T-helper 2 cell treated with Interferon-gamma antibody and Interleukin-4, amounts not matched to agents 100 ng/mL and 5 ng/mL, for 36 hours (primary cell): ENCODE measurements at regions not wholly inside any gene's neighbourhood (a gene's known extent, or its start where the extent isn't known, plus 50 kb on each side); places are given as distances from the start of the nearest gene placed in this dataset.

Experiments
- intact Hi-C: fragments of 100-400 bp; cut with micrococcal nuclease; formaldehyde crosslinking; loops from one replicate; pipeline ENCODE4 v1.15.1; 2023

DNA sequence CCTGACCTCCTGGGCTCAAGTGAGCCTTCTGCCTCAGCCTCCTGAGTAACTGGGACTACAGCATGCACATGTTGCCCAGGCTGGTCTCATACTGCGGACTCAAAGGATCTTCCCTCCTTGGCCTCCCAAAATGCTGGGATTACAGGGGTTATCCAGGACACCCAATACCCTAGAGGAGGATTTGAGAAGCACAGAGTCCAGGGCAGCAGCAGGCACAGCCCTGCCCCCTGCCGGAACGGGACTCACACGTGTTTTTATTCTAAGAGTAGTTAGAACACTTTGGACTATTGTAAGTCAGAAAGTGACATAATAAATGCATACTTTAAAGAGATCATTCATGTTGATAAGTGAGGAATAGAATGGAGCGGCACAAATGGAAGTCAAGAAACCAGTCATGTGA lies 80.2 kb downstream of the C6orf118 start:
- intact Hi-C loops, result no loop called here

DNA sequence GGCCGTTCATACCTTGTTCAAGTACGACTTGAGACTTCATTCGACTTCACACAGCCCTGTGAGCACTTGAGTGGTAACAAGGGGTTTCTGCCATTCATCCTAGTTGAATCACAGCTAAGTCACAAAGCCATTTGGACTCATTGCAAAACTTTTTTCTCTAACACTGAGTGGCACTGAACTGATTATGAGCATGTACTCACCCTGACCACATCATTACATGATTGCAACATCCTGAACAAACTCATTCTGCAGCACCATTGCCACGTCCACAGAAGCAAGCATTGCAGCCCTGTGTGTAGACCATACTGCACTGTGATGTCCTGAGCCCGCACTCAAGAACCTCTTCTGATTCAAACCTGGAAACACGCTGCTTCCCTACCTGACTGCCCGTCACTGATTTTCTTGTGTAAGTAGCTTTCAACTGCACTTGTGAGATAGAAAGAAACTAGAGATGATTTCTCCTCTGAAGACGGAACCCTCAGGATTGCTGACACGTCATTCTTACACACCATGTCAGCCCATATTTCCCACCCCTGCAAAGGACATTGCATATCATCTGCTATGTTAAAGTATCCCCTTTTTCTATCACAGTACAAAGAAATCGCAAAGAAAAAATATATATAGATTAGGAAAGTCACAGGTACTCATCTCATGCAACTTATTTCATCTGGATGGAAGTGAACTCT lies 81.6 kb downstream of the C6orf118 start:
- intact Hi-C loops, result no loop called here

DNA sequence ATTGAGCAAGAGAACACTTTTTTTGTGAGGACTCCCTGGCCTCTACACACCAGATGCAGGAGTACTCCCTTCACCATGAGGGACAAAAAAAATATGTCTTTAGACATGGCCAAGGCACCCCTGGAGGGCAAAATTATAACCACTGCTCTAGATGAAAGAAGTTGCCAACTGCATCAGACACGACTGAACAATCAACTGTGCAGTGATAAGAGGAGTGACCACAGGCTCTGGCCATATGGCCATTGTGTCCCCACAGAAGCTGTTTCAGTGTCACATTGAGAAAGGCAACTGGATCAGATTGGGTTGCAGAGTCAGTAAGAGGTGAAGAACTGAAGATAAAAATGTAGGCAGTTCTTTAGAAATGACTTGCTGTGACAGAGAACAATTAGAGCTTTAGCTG lies 85.7 kb downstream of the C6orf118 start:
- intact Hi-C loops, result no loop called here

DNA sequence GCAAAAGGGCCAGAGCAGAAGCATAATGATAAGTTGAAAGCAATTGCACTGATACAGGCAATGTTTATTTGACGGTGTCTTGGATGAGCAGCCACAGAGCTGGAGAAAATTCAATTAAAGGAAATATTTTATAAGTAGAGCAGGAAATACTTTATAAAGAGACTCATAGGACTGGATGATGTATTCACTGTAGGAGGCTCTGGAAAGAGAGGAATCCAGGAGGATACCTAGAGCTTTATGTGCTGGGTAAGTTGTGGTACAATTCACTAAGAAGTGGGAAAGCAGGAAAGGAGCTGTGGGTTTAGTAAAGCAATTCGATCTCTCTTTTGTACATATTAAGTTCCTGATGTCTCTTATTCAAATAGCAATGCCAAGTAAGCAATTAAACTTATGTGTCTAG lies 86.3 kb downstream of the C6orf118 start:
- intact Hi-C loops, result no loop called here

DNA sequence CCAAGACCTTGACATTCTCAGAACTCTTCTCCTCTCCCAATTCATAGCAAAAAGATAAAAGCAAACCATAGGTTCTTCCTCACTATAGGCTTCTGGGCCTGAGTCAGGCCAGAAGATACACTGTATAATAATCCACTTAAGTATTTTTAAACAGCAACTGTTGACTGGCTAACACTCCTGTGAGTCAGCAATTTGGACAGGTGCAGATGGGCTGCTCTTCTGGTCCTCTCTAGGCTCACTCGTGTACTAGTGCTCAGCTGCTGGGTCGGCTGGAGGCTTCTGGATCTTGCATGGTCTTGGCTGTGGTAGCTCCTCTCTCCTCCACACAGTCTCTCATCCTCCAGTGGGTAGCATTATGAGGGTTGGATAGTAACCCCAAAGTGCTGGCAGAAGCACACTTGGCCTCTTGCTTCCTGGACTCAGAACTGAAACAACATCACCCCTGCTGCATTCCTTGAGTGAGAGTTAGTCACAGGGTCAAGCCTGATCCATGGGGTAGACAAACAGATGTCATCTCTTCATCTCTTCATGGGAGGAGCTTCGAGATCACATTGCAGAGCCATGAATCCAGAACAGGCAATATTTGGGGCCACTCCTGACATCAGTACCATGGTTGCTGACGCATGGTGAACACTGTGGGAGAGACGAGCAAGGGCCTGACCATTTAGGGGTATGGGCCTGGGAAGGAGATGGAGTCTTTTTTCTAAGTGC lies 86.9 kb downstream of the C6orf118 start:
- intact Hi-C loops, result no loop called here

DNA sequence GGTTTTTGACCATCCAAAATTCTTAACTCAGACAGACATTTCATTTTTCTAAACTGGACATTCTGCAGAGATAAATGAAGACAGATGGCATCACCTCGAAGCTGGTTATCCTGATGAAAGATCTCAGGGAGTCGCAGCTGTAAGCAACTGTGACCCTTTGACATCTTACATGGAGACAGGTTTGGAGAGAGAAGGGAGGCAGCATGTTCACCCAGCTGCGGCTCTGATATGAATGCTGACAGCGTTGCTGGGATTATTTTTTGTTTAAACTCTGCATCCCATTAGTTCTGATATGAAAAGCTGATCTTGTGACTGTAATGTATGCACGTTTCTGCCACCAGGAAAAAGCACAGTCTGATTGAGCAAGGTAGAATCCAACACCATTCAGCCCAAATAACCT lies 89.4 kb downstream of the C6orf118 start:
- intact Hi-C loops, result no loop called here

DNA sequence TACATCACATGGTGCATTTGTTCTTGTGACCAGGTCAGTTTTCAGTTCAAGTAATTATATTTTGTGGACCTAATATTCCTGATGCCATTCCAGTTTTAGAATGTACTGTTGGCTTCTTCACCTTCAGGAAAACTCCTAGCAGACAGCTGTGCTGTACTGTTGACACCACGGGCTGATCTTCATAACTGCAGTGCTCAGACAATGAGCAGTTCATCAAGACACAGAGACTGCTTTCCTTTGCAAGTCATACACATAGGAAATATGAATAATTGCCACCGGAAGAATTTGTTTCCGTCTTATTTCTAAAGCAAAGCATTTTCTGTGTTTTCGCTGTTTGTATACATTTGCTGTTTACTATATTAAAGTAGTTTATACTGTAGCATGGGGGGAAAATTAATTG lies 89.8 kb downstream of the C6orf118 start:
- intact Hi-C loops, result no loop called here

DNA sequence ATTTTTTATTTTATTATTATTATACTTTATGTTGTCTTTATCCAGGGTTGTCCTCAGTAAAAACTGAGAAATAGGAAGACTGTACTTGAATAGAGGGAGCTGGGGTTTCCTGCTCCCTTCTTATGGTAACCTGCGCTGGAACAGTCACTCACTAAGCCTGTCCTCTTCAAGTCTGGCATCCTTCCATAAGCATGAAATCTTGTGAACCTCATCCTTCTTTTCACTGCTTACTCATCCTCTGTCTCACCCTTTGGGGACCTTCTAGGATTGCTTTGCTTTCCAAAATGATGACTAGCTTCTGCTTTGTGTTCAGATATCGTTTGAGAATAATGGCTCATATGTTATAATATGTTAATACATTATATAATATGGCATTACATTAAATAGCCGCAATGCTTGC lies 90.6 kb downstream of the C6orf118 start:
- intact Hi-C loops, result no loop called here

DNA sequence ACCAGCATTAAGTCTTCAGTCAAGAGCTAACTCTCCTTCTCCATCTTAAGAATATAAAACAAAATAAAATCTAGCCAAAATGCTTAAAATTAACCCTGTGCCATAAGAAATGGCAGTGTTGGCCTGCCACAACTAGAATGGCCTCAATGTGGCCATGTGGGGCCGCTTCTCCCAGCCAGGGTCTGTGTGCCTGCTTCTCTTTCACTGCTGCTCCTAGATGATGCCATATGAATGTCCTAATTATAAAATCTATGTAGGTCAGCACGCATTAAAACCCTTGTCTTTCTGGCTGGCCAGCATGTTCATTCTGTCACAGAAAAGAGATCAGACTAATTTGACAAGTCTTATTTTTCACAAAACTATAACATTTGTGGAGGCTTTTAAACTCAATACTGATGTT lies 102.6 kb downstream of the C6orf118 start:
- intact Hi-C loops, result no loop called here

DNA sequence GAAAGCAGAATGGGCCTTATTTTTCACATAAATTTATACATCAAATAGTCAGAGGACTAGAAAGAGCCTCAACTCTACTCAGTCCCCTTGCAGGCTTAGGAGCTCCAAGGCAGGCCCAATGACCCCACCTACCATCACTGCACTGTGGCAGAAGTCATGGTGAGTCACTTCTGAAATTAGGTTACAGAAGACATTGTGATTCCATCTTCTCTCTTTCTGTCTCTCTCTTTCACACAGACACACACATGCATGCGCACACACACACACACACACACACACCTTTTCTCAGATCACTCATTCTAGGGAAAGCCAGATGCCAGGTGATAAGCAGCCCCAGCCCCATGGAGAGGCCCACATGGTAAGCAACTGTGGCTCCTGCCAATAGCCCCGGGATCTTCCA lies 103.8 kb downstream of the C6orf118 start:
- intact Hi-C loops, result no loop called here

DNA sequence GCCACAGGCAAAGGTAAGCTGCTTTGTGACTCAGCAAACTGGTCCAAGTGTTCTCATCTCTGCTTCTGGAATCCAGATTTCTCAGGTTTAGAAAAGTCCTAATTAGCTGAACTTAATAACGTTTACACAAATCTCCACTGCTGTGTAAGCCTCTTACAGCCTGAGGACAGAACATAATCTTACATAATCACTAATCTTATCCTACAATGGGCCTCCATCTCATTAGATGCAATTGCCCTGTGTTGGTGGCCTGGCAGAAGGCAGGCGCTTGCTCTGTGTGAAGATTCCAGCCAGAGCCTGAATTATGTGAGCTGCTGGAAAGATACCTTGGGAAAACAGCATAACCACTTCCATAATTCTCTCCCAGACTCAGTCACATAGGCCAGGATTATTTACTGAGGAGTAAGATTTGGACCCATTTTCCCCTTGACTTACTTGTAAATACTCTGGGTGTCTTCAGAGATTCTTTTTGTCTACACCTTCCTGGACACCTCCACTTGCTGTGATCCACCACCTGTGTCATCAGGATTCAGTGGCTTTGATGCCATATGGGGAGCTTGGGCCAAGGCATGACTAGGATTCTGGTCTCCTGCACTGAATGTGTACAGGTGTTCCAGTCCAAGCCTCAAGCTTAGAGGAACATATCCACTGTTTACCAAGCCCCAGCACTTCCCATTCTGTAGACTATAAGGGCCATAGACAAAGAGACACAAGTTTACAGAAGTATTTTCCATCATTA lies 104.4 kb downstream of the C6orf118 start:
- intact Hi-C loops, result no loop called here

DNA sequence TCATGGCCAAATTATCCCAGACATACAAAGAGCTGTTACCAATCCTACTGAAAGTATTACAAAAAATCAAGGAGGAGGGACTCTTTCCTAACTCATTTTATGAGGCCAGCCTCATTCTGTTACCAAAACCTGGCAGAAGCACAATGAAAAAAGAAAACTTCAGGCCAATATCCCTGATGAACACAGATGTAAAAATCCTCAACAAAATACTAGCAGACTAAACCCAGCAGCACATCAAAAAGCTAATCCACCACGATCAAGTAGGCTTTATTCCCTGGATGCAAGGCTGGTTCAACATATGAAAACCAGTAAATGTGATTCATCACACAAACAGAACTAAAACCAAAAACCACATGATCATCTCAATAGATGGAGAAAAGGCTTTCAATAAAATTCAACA lies 109.2 kb downstream of the C6orf118 start:
- intact Hi-C loops, result no loop called here

DNA sequence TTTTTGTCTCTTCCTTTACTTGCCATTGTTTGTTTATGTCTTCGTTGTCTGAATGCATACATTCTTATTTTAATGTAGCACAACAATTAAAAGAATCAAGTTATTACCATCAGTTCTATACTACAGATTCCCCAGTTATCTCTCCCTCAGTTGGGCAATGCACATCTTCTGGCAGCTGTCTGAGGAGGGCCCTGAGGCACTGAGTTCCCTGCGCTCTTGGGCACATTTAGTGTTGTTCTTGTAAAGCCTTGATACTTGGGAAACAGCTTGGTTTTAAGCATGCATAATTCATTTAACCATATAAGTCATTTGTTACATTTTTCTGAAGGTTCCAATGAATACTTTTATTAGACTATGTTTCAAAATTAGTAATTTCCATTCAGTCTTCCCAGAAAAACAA lies 117.9 kb downstream of the C6orf118 start:
- intact Hi-C loops, result no loop called here

DNA sequence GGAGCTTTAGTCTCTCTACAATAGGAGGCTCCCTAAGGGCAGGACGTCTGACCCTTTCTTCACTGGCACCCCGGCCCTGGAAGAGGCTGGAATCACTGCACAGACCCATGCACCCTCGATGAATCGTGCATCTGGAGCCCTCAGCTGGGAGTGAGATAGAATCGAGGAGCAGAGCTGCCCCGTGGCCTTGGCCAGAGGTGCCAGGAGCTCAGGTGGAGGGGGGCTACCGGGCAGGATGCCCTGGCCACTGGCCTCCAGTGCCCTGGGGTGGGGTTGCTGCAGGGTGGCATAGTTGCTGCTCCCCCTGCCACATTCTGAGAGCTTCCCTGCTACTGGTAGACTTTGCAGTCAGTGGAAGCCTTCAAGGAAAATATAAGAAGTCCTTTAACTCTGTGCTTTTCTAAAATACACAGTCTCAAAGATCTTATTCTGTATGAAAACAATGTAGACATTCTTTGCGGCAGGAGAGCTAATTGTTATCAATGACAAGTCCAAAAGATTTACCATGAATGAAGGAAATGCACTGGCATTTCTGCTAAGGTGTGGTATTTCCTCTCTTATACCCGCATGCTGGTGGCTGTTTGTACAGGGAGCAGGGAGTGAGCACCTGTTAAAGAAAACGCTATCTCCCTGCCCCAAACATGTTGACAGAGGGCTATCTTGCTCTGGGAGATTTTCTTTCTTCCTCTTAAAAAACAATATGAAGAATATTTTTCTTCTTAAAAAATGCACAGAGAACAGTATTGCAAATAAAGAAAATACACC lies 122.8 kb downstream of the C6orf118 start:
- intact Hi-C loops, result no loop called here

DNA sequence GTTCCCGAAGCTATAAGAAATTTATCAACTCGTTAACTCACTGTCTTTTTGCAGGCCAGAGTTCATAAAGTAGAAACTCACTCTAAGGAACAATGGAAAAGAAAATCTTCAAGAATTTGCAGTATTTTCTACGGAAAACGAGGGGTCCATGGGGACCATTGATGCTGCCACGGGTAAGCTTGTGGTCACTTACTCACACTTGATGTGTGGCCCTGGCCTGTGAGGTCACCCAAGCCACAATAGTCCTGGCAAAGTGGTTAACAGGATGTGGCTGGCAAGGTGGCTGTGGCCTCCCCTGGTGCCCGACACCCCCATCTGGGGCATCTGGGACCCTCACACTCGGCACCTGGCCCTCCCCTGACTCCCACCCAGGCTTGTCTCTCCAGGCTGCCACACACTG lies 123.4 kb downstream of the C6orf118 start:
- intact Hi-C loops, result no loop called here

DNA sequence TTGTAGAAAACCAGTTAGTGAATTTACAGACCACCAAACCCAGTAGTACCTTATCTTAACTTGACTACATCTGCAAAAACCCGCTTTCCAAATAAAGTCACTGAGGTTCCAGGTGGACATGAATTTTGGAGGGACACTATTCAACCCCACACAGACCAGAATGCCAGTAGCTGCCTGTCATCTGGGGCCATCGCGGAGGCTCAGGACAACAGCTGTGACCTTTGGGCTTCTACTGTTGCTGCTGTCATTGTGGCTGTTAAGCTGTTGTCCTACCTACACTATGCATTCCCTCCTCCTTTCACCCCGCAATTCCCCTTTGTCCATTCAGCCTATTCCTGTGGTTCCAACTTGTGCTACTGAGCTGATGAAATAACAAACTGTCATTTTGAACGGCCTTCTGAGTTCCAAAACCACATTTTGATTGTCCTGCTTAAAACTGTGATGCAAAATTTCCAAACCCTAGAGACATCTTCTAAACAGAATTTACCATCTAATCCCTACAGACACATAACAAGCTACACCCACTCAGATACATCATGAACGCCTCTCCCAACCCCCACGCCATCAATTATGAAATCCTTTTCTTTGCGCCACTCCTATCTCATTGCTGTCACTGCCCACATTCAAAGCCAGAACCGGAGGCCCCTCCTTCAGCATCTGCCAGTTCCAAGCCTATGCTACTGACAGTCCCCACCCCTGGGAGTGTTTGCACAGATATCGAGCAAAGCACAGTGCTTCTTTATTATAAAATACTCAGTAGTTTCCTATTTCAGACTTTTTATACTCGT lies 125.0 kb downstream of the C6orf118 start:
- intact Hi-C loops, result no loop called here

DNA sequence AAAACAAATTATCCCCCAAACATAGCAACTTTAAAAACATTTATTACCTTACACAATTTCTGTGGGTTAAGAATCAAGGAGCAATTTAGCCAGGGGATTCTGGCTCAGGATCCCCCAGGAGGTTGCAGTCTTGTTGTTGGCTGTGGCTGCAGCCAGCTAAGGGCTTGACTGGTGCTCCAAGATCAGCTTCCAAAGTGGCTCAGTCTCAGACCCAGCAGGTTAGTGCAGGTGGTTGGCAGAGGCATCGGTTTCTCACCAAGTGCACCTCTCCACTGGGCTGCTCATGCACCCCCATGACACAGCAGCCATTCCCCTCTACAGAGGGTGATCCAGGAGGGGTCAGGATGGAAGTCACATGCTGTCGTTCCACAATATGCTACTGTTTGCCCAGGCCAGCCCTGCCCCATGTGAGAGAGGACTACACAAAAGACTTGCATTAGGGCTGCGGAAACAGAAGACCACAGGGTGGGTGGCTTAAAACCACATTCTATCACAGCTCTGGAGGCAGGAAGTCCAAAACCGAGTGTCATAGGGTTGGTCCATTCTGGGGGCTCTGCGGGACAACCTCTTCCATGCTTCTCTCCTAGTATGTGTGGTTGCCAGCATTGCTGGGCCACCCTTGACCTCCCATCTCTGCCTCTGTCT lies 125.8 kb downstream of the C6orf118 start:
- intact Hi-C loops, result no loop called here

DNA sequence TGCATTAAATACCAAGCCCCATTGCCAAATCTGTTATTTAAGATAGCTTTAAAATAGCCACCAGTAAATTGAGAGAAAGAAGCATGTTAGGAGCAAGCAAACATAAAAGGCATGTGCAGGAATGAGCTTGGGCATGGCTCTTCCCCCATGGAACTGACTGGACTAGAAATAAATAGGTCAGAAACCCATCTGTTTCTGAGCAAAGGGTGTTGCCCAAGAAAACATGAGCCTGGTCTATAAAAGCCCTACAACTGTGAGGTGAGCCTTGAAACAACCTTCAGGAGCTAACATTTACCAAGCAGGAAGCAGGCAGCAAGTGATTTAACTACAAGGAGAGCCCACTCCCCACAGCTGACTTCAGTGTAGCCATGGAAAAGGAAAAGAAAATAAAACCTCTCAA lies 126.3 kb downstream of the C6orf118 start:
- intact Hi-C loops, result no loop called here

DNA sequence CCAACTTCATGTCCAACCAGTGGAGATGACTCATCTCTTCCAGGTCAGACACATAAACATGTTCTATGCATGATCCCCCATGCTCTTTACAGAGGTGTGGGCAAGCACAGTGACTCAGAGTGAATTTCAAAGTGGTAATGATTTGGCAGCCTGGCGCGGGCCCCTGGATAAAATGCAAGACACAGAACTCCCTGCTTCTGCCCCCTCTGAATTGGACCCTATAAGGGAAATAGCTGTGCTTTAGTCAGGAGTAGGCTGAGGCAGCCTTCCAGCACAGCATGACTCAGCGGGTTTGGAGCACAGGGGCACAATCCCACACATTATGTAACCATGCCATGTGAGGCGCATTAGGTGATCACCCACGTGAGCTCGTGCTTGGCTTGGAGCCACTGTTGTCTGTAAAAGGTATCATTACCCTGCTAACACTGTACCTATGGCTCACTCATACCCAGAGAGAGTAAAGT lies 127.4 kb downstream of the C6orf118 start:
- intact Hi-C loops, result no loop called here

DNA sequence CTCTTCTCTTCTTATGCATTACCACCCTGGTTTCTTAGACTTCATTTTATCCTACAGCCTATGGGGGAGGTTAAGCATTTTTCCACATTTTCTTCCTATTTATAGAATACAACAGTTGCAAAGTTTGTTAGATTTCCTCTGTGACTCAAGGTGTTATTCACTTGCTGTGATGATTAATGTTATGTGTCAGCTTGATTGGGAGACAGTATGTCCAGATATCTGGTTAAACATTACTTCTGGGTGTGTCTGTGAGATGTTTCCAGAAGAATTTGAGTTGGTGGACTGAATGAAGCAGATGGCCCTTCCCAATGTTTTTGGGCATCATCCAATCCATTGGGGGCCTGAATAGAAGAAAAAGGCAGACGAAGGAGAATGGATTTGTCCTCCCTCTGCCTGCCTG lies 131.3 kb downstream of the C6orf118 start:
- intact Hi-C loops, result no loop called here
